OCI-LY3 (cell line): ENCODE measurements at regions not wholly inside any gene's neighbourhood (a gene's known extent, or its start where the extent isn't known, plus 50 kb on each side); places are given as distances from the start of the nearest gene placed in this dataset.

Experiments used
- H2AFZ ChIP-seq: fragments of 200-600, 300-600 bp; shearing (Covaris generic); 2 replicates; pipeline ENCODE4 v1.6.0; 2014; ENCODE audit warnings: antibody characterized with exemption, low read depth, low read length
- H3K27ac ChIP-seq: fragments of 200-600, 300-600 bp; sonication (generic); 2 replicates; pipeline ENCODE4 v1.5.1; 2014; ENCODE audit warnings: mild to moderate bottlenecking, low read length, moderate library complexity, mixed read lengths
- H3K27me3 ChIP-seq: fragments of 200-600, 300-600 bp; sonication (generic); 2 replicates; pipeline ENCODE4 v1.6.1; 2014; ENCODE audit warnings: low read depth, low read length, mixed read lengths
- H3K36me3 ChIP-seq: fragments of 200-600, 300-600 bp; sonication (generic); replicated peaks from 2 replicates; pipeline ENCODE3; 2014; ENCODE audit warnings: low read depth, low read length, mixed read lengths
- H3K4me1 ChIP-seq: fragments of 300-600, 200-600 bp; sonication (generic); 2 replicates; pipeline ENCODE4 v1.6.1; 2014; ENCODE audit warnings: low read length, mixed read lengths
- H3K4me2 ChIP-seq: fragments of 200-600, 300-600 bp; sonication (generic); 2 replicates; pipeline ENCODE4 v1.6.1; 2014; ENCODE audit warnings: low read length, mixed read lengths
- H3K4me3 ChIP-seq: fragments of 300-600, 200-600 bp; sonication (generic); 2 replicates; pipeline ENCODE4 v1.5.1; 2014; ENCODE audit warnings: antibody characterized with exemption, mild to moderate bottlenecking, low read length, moderate library complexity
- H3K79me2 ChIP-seq: fragments of 300-600, 200-600 bp; shearing (Covaris generic); 2 replicates; pipeline ENCODE4 v1.6.1; 2014; ENCODE audit warnings: mild to moderate bottlenecking, low read length, mixed read lengths
- H3K9ac ChIP-seq: fragments of 300-600, 200-600 bp; shearing (Covaris generic); 2 replicates; pipeline ENCODE4 v1.6.0; 2014; ENCODE audit warnings: mild to moderate bottlenecking, low read length, moderate library complexity
- H3K9me3 ChIP-seq: fragments of 200-600, 300-600 bp; shearing (Covaris generic); 2 replicates; pipeline ENCODE4 v1.6.1; 2014; ENCODE audit warnings: low read length, mixed read lengths; ENCODE audit not compliant: insufficient read depth
- H4K20me1 ChIP-seq: fragments of 200-600, 300-600 bp; sonication (generic); 2 replicates; pipeline ENCODE4 v1.6.1; 2016; ENCODE audit warnings: low read length, mixed read lengths; ENCODE audit not compliant: insufficient read depth
- CTCF ChIP-seq: fragments of 200-600, 300-600 bp; sonication (generic); IDR thresholded peaks from 2 replicates; pipeline ENCODE4 v1.5.1; 2014; ENCODE audit warnings: antibody characterized with exemption, low read length, low read depth
- EZH2phosphoT487 ChIP-seq: fragments of 200-600 bp; shearing (Covaris generic); IDR thresholded peaks from 2 replicates; pipeline ENCODE4 v1.6.1; 2018; ENCODE audit warnings: antibody characterized with exemption, mixed run types, low read depth

GRCh38 chr18:38481576-38481975, 916.0 kb upstream of the CELF4 start:
- H3K4me3 ChIP-seq, result no peak overlapping the region
- H4K20me1 ChIP-seq, result no peaks in the 10 kb centered on the region
- TF ChIP-seq EZH2phosphoT487 (no peak), CTCF (no peak)
- no peaks in the 10 kb centered on the region for H3K9me3 ChIP-seq
- H3K4me1 ChIP-seq, result no peaks in the 10 kb centered on the region
- H3K27ac ChIP-seq, result no peak overlapping the region
- no peak overlapping the region for H2AFZ ChIP-seq
- no peaks in the 10 kb centered on the region for H3K79me2 ChIP-seq
- H3K36me3 ChIP-seq, result no peaks in the 10 kb centered on the region
- H3K4me2 ChIP-seq, result no peak overlapping the region
- H3K9ac ChIP-seq, result no peak overlapping the region
- H3K27me3 ChIP-seq, result no peaks in the 10 kb centered on the region

- Histone ChIP-seq H3K9ac (no peak overlapping the region), H3K4me3 (no peak overlapping the region), H3K79me2 (no peaks in the 10 kb centered on the region), H3K4me2 (no peak overlapping the region), H4K20me1 (no peaks in the 10 kb centered on the region), H3K36me3 (no peaks in the 10 kb centered on the region), H3K27me3 (no peaks in the 10 kb centered on the region), H3K27ac (no peak overlapping the region), H3K9me3 (no peaks in the 10 kb centered on the region), H3K4me1 (no peaks in the 10 kb centered on the region), H2AFZ (no peak overlapping the region)
- no peak for TF ChIP-seq CTCF
- TF ChIP-seq EZH2phosphoT487, result no peak
Observed at GRCh38 chr18:38475686-38476085, 910.1 kb upstream of the CELF4 start.

- H3K79me2 ChIP-seq, result no peaks in the 10 kb centered on the region
- H3K9ac ChIP-seq, result no peak overlapping the region
- no peak overlapping the region; the same call in 1 of the 2 replicates for H2AFZ ChIP-seq
- no peaks in the 10 kb centered on the region for H3K36me3 ChIP-seq
- H3K27ac ChIP-seq, result no peak overlapping the region
- TF ChIP-seq CTCF (no peak), EZH2phosphoT487 (no peak)
- no peaks in the 10 kb centered on the region for H3K27me3 ChIP-seq
- no peaks in the 10 kb centered on the region for H3K4me1 ChIP-seq
- H3K4me3 ChIP-seq, result no peak overlapping the region
- H4K20me1 ChIP-seq, result no peaks in the 10 kb centered on the region
- no peak overlapping the region for H3K4me2 ChIP-seq
- H3K9me3 ChIP-seq, result no peaks in the 10 kb centered on the region
Observed at GRCh38 chr18:38473535-38473934, 907.9 kb upstream of the CELF4 start.

GRCh38 chr18:38470421-38470820, 904.8 kb upstream of the CELF4 start:
- Histone ChIP-seq H4K20me1 (no peaks in the 10 kb centered on the region), H3K4me2 (no peak overlapping the region), H2AFZ (no peak overlapping the region), H3K79me2 (no peaks in the 10 kb centered on the region), H3K9ac (no peak overlapping the region), H3K9me3 (no peaks in the 10 kb centered on the region), H3K27ac (no peak overlapping the region), H3K27me3 (no peaks in the 10 kb centered on the region), H3K4me1 (no peaks in the 10 kb centered on the region), H3K4me3 (no peak overlapping the region), H3K36me3 (no peaks in the 10 kb centered on the region)
- TF ChIP-seq CTCF, result no peak
- no peak for TF ChIP-seq EZH2phosphoT487
